Fibroblast of lung (primary cell): ENCODE measurements at regions not wholly inside any gene's neighbourhood (a gene's known extent, or its start where the extent isn't known, plus 50 kb on each side); places are given as distances from the start of the nearest gene placed in this dataset.

Source experiments
- EZH2 ChIP-seq: IDR thresholded peaks from 2 replicates; pipeline ENCODE4 v1.5.1; 2012; ENCODE audit warnings: low read length, control low read depth, mild to moderate bottlenecking; ENCODE audit errors: missing control alignments
- TF ChIP-seq, protein P1 (sequence below), 2 donors: IDR thresholded peaks in 1 of 2; conservative IDR thresholded peaks in 1 of 2; 1 replicate in 1 of 2; 2 replicates in 1 of 2; pipeline ENCODE4 v1.5.1; 2011 to 2012; ENCODE audit warnings: low read length in 2 of 2, control low read depth in 1 of 2, inconsistent platforms in 1 of 2, low read depth in 1 of 2, mild to moderate bottlenecking in 1 of 2

DNA sequence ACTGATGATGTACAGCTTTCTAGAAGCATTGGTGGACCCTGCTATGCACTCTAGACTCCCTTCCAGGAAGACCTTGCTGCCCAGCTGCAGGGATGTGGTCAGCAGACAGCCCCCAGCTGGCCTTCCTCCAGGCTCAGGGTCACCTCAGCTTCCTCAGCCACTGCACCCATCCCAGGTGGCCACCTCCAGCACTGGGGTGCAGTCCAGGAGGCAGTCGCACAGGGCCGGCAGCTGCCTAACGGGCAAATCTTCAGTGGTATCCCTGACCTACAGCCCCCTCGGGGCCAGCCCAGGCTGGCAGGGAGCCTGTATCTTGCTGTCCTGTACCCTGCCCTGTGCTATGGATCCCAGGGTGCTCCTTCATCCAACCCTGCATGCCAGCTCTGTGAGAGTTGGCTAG, 81.8 kb downstream of the GADD45G start:
- TF ChIP-seq, protein P1, sequence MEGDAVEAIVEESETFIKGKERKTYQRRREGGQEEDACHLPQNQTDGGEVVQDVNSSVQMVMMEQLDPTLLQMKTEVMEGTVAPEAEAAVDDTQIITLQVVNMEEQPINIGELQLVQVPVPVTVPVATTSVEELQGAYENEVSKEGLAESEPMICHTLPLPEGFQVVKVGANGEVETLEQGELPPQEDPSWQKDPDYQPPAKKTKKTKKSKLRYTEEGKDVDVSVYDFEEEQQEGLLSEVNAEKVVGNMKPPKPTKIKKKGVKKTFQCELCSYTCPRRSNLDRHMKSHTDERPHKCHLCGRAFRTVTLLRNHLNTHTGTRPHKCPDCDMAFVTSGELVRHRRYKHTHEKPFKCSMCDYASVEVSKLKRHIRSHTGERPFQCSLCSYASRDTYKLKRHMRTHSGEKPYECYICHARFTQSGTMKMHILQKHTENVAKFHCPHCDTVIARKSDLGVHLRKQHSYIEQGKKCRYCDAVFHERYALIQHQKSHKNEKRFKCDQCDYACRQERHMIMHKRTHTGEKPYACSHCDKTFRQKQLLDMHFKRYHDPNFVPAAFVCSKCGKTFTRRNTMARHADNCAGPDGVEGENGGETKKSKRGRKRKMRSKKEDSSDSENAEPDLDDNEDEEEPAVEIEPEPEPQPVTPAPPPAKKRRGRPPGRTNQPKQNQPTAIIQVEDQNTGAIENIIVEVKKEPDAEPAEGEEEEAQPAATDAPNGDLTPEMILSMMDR (conservative IDR thresholded peaks at IDR 0.05 in 1 of 2, IDR thresholded peaks at IDR 0.05 in 1 of 2; ENCODE audit: low read depth in 1 of 2, low read length in 2 of 2): no peak
- TF ChIP-seq EZH2: no peak
